ENCODE measurements at regions not wholly inside any gene's neighbourhood (a gene's known extent, or its start where the extent isn't known, plus 50 kb on each side); places are given as distances from the start of the nearest gene placed in this dataset.

GRCh38 chr21:43274946-43275310, 106.1 kb downstream of the CRYAA start:
- TF ChIP-seq EZH2 (IDR thresholded peaks at IDR 0.05) = no peak
- no peak for TF ChIP-seq POLR2AphosphoS5 (IDR thresholded peaks at IDR 0.05; ENCODE audit: borderline replicate concordance, low read depth, low read length)
- no peak for TF ChIP-seq FOXP2 (optimal IDR thresholded peaks at IDR 0.05; ENCODE audit: control extremely low read depth, extremely low read length, insufficient read depth)

Data from SK-N-MC (cell line).